HG03095 (cell line): ENCODE measurements at regions not wholly inside any gene's neighbourhood (a gene's known extent, or its start where the extent isn't known, plus 50 kb on each side); places are given as distances from the start of the nearest gene placed in this dataset.

Experiments used
- ATAC-seq: cut with Tn5 transposase; IDR thresholded peaks from one replicate; pipeline ENCODE4 v1.9.1; 2021; ENCODE audit warnings: moderate library complexity; ENCODE audit not compliant: unreplicated experiment

DNA sequence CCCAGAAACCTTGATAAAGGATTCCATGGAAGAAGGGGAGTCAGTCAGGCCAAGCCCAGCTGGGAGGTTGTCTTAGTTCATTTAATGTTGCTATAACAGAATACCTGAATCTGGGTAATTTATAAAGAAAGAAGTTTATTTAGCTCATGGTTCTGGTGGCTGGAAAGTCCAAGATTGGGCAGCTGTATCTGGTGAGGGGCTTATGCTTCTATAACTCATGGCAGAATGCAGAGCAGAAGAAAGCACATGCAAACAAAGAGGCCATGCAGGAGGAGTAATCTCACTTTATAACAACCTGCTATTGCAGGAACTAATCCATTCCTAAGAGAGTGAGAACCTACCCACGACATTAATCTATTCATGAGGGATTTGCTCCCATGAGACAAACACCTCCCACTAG is 54.2 kb upstream of the ANKRD1 start:
- ATAC-seq: no peak

- ATAC-seq: no peak
These were observed 56.4 kb upstream of the ANKRD1 start for GRCh38 chr10:90977162-90977854.

GRCh38 chr10:90977855-90978486 is 57.1 kb upstream of the ANKRD1 start:
- no peak for ATAC-seq

DNA sequence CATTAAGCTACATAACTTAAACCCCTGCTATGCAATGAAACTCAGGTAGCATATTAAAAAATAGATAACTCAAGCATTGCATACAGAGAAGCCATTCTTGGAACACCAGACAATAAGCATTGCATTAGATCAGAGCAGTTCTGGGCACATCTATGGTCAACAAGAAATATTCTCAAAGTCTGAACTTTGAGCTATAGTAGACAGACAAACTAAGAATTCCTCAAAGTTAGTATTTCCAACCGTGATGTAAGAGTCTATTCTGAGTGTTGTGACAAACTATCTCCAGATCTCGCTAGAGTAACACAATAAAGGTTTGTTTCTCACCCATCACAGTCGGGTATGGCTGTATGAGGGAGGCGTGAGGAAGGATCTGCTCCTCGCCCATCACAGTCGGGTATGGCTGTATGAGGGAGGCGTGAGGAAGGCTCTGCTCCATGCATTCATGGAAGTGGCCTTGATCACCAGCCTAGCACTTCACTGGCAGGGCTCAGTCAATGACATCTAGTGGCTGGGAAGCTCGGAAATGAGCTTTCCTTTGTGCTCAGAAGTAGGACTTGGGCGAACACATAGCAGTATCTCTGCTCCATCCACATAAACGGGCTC is 61.6 kb upstream of the ANKRD1 start:
- no peak for ATAC-seq

GRCh38 chr10:90983914-90984549 is 63.1 kb upstream of the ANKRD1 start:
- no peak for ATAC-seq

DNA sequence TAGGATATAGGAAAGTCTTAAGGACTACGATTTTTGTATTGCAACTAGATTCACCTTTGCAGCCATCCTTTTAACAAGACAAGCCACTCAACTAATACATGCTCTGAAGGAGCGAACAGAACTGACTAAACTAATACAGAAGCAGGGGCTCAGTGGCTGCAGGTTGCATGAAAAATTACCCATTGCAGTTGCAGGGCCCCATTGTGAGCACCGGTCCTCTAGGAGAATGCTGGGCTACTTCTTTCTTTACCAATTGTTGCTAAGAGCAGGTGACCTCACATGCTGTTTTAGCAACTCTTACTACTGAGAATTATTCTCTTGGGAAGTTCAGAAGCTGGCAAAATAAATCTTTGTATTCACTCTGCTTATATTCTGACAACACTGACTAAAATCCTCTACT is 64.0 kb upstream of the ANKRD1 start:
- ATAC-seq: no peak

DNA sequence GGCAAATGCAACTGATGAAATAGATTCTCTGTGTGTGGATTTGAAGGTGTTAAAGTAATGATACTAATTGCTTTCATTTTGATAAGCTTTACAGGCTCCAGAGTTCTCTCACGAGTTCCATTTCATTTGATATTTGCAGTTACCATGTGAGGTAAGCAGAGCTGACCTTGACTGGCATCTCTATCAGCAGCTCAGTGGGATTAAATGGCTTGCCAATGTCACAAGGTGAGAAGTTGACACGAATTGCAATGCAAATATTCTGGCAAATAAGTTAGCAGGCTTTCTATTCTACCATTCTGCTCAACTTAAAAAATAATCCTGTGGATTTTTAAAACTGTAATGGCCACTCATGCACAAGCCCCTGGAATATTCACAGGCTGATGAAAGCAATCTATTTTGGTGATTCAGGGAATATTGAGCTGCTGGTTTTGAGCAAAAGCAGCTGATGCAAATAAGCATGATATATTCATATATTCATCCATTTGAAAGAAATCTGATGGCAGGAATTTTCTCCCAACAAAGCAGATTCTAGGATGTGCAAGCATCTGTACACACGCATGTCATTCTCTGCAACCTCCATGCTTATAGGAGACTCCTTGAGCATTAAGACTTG is 64.5 kb upstream of the ANKRD1 start:
- no peak for ATAC-seq

- no peak for ATAC-seq
These were observed 65.4 kb upstream of the ANKRD1 start for GRCh38 chr10:90986136-90986760.

DNA sequence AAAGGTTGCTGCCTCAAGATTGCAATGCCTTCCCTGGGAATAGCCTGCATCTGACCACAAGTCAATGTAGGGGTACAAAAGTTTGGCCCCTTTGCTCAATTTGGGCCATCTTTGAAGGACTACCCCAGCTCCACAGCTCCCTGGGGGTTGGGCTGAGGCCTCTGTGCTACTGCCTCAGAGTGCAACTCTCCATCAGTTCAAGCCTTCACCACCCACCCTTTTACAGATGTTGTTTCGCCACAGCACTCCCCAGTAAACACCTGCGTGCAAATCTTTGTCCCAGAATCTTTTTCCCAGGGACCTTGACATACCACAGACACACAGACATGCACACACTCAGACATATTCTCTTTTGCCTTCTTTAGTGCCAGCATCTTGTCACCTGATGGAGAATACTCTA is 66.0 kb upstream of the ANKRD1 start:
- ATAC-seq: no peak

GRCh38 chr10:90987383-90987782 is 66.5 kb upstream of the ANKRD1 start:
- no peak for ATAC-seq

DNA sequence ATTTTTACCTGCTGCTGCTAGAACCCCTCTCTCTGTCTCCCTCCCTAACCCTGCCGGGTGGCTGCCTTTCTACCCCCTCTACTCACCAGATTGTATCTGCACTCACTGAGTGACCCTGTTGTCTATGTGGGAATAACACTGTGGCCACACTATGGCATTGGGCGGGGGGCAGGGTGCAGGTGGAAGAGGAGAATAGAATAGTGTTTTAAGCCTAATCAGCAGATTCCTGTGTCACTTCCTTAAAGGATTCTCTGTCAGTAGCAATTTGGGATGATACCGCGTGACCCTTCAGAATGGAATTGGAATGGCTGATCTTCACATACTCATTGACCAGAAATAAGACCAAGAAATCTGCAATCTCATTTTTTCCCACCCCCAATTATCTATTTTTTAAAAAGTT is 67.1 kb upstream of the ANKRD1 start:
- ATAC-seq: no peak

DNA sequence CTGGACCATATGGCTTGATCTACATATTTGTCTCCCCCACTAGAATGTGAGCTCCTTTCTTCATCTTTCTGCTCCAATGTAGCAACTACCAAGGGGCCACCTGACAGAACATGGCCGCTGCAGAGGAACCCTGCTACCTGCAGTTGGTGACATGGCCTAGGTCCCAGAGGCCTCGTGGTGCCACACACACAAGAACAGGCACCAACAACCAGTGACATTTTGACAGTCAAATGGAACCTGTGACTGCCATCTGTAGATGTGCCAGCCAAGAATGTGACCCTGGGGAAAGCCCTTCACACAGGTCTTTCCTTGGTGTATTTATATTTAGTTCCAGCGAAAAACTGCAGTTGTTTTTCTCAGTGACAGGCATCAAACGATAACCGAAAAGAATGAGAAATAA is 67.9 kb upstream of the ANKRD1 start:
- ATAC-seq: no peak

GRCh38 chr10:90989378-90989777 is 68.5 kb upstream of the ANKRD1 start:
- no peak for ATAC-seq

DNA sequence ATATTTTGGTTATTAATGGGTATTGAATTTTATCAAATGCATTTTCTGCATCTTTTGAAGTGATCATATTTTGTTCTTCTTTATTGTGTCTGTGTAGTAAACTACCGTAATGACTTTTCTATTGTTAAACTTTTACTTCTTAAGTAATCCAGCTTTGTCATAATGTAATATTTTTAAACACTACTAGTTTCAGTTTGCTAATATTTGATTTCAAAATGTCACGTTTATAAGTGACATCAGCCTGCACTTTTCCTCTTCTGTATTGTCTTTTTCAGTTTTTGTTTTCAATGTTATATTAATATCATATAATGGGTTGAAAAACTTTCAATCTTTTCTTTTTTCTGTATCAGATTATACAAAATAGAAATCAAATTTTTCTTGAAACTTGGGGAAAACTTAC is 71.6 kb upstream of the ANKRD1 start:
- ATAC-seq: no peak

GRCh38 chr10:90993340-90993739 is 72.5 kb upstream of the ANKRD1 start:
- no peak for ATAC-seq

DNA sequence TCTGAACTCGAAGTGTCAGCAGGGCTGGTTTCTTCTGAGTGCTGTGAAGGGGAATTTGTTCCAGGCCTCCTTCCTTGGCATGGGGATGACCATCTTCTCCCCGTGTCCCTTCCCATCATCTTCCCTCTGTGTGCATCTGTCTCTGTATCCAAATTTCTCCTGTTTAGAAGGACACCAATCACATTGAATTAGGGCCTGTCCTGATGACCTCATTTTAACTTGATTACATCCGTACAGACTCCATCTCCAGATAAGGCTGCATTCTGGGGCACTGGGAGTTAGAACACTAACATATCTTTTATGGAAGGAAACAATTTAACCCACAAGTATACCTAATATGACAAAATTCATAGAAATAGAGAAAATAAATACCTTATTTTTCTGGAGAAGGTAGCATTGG is 76.8 kb upstream of the ANKRD1 start:
- no peak for ATAC-seq

DNA sequence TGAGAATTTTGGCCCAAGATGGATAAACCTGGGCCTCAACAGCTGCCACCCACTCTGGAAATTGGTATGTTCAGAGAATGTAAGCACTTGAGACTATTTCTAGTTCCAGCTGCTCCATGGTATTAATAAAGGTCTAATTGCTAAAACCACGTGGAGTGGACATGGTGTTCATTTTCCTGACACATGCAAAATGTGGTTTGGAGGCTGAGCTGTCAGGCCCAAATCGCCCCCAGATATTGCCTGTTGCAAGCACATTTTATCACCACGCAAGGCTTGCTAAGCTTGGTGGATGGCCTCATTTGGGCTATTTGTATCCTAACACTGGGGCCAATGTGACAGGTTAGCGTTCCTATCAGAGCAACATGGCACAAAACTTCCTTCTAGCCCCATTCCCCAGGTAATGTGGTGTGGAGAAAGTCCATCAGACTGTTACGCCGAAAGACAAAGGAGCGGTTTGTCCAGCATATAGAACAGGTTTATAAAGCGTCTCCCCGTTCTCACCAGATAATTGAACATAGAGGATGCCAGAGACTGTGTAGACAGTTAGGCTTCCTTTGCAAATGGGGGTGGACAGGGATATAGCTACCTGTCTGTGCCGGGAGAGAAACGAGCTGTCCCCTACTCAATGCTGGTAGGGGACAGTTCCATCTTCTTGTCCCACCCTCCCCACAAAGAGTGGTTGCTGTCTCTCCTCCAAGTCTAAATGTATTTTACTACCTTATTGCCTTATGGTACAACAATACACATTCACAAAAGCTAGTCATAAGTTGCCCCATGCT is 78.0 kb upstream of the ANKRD1 start:
- ATAC-seq: peak; percentile 29

GRCh38 chr10:90999512-91000172 is 78.8 kb upstream of the ANKRD1 start:
- peak; percentile 61 for ATAC-seq

- no peak for ATAC-seq
These were observed 79.6 kb upstream of the ANKRD1 start for GRCh38 chr10:91000470-91000869.

- ATAC-seq: no peak
These were observed 80.1 kb upstream of the ANKRD1 start for GRCh38 chr10:91000985-91001384.
